Activated T-cell treated with anti-CD3 and anti-CD28 coated beads, Interleukin-2, amount 50 U/mL, for 72 hours (primary cell): ENCODE measurements at regions not wholly inside any gene's neighbourhood (a gene's known extent, or its start where the extent isn't known, plus 50 kb on each side); places are given as distances from the start of the nearest gene placed in this dataset.

Experiments used
- ATAC-seq, 2 donors: fragments of 150-1000 bp; cut with Tn5 transposase; replicated peaks in 1 of 2; 2 replicates each; pipeline ENCODE4 v1.10.0; 2021; ENCODE audit warnings: moderate library complexity in 2 of 2, mild to moderate bottlenecking in 1 of 2
- DNase-seq, 2 donors: peaks; one replicate each; pipeline ENCODE4 v3.0.0; 2021 to 2022; ENCODE audit warnings: mixed read lengths in 1 of 2
- H3K27ac Mint-ChIP-seq: one replicate; pipeline ENCODE4 v1.8.0; 2022; ENCODE audit warnings: mild to moderate bottlenecking, moderate library complexity, mixed read lengths
- H3K27me3 Mint-ChIP-seq: one replicate; pipeline ENCODE4 v1.8.0; 2022; ENCODE audit warnings: low read depth, mixed read lengths
- H3K36me3 Mint-ChIP-seq, 2 donors: one replicate each; pipeline ENCODE4 v1.8.0; 2022; ENCODE audit warnings: mixed read lengths in 2 of 2, mild to moderate bottlenecking in 1 of 2; ENCODE audit not compliant: insufficient read depth in 2 of 2
- H3K4me1 Mint-ChIP-seq: one replicate; pipeline ENCODE4 v1.8.0; 2022; ENCODE audit warnings: low read depth, mixed read lengths
- H3K4me3 Mint-ChIP-seq, 2 donors: one replicate each; pipeline ENCODE4 v1.8.0; 2022; ENCODE audit warnings: mild to moderate bottlenecking in 2 of 2, mixed read lengths in 2 of 2, moderate library complexity in 2 of 2
- H3K9me3 Mint-ChIP-seq, 2 donors: one replicate each; pipeline ENCODE4 v1.8.0; 2022; ENCODE audit warnings: mixed read lengths in 2 of 2

- Mint-ChIP-seq H3K9me3 (peaks cover 10 to 13% of the 10 kb centered on the region in 2 donors), H3K27ac (no peak overlapping the region), H3K27me3 (no peaks in the 10 kb centered on the region), H3K4me1 (no peaks in the 10 kb centered on the region), H3K36me3 (peaks cover 0 to 2% of the 10 kb centered on the region in 2 donors), H3K4me3 (no peak overlapping the region)
- DNase-seq (no peak), ATAC-seq (no peak)
Observed at GRCh38 chr13:47461816-47462215, 539.3 kb downstream of the SUCLA2 start.

GRCh38 chr13:47459512-47459911 lies 541.6 kb downstream of the SUCLA2 start:
- no peaks in the 10 kb centered on the region for H3K27me3 Mint-ChIP-seq
- H3K4me3 Mint-ChIP-seq = no peak overlapping the region
- H3K9me3 Mint-ChIP-seq = peaks cover 4% of the 10 kb centered on the region in 2 donors
- no peaks in the 10 kb centered on the region for H3K4me1 Mint-ChIP-seq
- ATAC-seq = no peak
- H3K27ac Mint-ChIP-seq = no peak overlapping the region
- H3K36me3 Mint-ChIP-seq = no peaks in the 10 kb centered on the region
- no peak for DNase-seq

DNA sequence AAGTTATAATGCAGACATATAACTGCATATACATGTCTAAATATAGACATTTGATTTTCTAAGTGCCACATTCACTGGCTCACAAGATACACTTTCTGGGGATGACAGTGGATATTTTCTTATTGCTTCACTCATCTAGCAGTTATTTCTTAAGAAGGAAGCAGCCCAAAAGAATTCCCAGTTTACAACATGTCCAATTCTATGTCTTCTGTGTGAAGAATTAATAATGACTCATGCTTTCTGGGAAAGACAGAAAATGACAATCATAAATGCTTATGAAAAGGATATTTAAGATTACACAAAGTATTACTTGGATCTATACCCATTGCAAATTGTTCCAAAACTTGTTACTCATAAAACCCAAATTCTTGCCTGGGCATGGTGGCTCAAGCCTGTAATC lies 543.4 kb downstream of the SUCLA2 start:
- no peaks in the 10 kb centered on the region for H3K4me1 Mint-ChIP-seq
- H3K9me3 Mint-ChIP-seq = no peaks in the 10 kb centered on the region
- H3K4me3 Mint-ChIP-seq = no peak overlapping the region
- no peak overlapping the region for H3K27ac Mint-ChIP-seq
- no peak for ATAC-seq
- no peaks in the 10 kb centered on the region for H3K27me3 Mint-ChIP-seq
- no peak for DNase-seq
- no peaks in the 10 kb centered on the region for H3K36me3 Mint-ChIP-seq

DNA sequence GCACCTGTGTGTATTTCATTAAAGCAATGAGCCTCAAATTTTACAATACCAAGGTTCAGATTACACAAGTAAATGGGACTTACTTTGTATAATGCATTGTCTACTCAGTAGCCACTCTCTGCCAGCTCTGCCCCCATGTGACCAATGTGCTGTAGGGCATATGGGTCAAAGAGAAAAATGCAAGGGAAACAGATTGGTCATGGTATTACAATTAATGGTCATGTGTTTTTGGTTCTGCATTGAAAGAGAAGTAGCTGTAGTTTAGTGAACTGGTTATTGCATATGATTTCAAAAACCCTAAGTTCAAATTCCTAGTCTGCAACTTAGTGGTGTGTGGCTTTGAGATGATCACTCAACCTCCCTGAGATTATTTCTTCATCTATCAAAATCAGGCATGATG lies 545.4 kb downstream of the SUCLA2 start:
- Mint-ChIP-seq H3K27me3 (no peaks in the 10 kb centered on the region), H3K36me3 (no peaks in the 10 kb centered on the region), H3K27ac (no peak overlapping the region), H3K4me1 (no peaks in the 10 kb centered on the region), H3K9me3 (peaks cover 2 to 3% of the 10 kb centered on the region in 2 donors), H3K4me3 (no peak overlapping the region)
- DNase-seq = no peak
- no peak for ATAC-seq

DNA sequence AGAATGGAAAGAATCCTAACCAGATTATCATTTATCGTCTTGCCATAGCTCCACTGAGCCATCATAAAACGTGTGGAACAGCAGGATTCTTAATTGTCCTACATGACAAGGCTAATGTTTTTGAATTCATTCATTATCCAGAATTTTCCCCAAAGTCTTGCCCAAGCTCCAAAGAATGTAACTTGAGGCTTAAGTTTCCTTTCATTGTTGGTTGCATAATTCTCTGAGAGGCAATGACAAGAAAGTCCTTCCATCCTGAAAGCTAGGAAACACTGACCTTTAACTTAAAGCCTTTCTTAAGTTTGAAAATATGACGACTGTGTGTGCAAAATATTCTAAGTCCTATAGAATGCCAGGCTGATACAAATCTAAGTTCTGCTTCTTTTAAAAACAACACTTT lies 546.1 kb downstream of the SUCLA2 start:
- no peaks in the 10 kb centered on the region for H3K36me3 Mint-ChIP-seq
- no peak overlapping the region for H3K27ac Mint-ChIP-seq
- H3K27me3 Mint-ChIP-seq = no peaks in the 10 kb centered on the region
- no peak overlapping the region for H3K4me3 Mint-ChIP-seq
- peaks cover 2 to 3% of the 10 kb centered on the region in 2 donors for H3K9me3 Mint-ChIP-seq
- ATAC-seq (no peak), DNase-seq (no peak)
- no peaks in the 10 kb centered on the region for H3K4me1 Mint-ChIP-seq

- no peaks in the 10 kb centered on the region for H3K9me3 Mint-ChIP-seq
- no peaks in the 10 kb centered on the region for H3K4me1 Mint-ChIP-seq
- H3K27me3 Mint-ChIP-seq = no peaks in the 10 kb centered on the region
- DNase-seq (no peak), ATAC-seq (no peak)
- no peak overlapping the region for H3K4me3 Mint-ChIP-seq
- H3K27ac Mint-ChIP-seq = no peak overlapping the region
- peaks cover 0 to 2% of the 10 kb centered on the region in 2 donors for H3K36me3 Mint-ChIP-seq
Observed at GRCh38 chr13:47437406-47437805, 540.6 kb upstream of the HTR2A start.

DNA sequence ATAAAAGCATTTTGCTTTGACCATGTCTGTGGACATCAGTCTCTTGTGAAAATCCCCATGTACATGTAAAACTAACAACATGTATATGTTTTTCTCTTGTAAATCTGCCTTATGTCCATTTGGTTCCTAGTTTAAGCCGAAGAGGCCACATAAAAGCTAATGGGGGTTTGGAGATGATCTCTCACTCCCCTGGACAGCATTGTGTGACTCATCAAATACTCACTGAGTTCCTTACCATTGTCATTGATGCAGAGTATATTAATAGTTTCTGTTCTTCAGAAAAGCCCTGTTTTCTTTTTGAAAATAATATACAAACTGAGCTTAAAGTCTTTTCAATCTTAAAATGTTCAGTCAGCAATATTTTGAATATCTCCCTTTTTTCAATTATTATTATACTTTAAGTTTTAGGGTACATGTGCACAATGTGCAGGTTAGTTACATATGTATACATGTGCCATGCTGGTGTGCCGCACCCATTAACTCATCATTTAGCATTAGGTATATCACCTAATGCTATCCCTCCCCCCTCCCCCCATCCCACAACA lies 536.7 kb upstream of the HTR2A start:
- ATAC-seq (no peak), DNase-seq (no peak)
- H3K4me3 Mint-ChIP-seq = no peak overlapping the region
- H3K36me3 Mint-ChIP-seq = peaks cover 0 to 2% of the 10 kb centered on the region in 2 donors
- H3K27me3 Mint-ChIP-seq = no peaks in the 10 kb centered on the region
- no peaks in the 10 kb centered on the region for H3K9me3 Mint-ChIP-seq
- no peak overlapping the region for H3K27ac Mint-ChIP-seq
- no peaks in the 10 kb centered on the region for H3K4me1 Mint-ChIP-seq

- Mint-ChIP-seq H3K4me3 (no peak overlapping the region), H3K27ac (no peak overlapping the region), H3K27me3 (no peaks in the 10 kb centered on the region), H3K36me3 (no peaks in the 10 kb centered on the region), H3K4me1 (no peaks in the 10 kb centered on the region), H3K9me3 (peaks cover 0 to 1% of the 10 kb centered on the region in 2 donors)
- no peak for ATAC-seq
- DNase-seq = no peak
Observed at GRCh38 chr13:47426126-47426849, 529.4 kb upstream of the HTR2A start.

DNA sequence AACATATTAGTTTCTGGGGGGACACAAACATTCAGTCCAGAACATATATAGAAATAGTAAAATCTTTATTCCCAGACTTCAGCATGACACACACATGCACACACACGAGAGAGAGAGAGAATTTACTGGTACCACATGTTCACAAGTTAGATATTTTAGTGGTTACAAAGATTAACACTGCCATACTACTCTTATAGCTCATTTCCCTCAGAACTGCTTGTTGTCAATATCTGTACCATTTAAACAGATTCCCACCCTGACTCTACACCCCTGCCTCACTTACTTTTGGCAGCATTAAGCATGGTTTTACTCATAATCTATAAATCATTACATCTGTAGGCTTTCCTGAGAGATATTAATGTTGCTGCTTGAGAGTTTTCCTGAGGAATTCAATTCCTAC lies 524.7 kb upstream of the HTR2A start:
- no peak for ATAC-seq
- H3K27ac Mint-ChIP-seq = no peak overlapping the region
- H3K27me3 Mint-ChIP-seq = no peaks in the 10 kb centered on the region
- H3K9me3 Mint-ChIP-seq = peaks cover 0 to 1% of the 10 kb centered on the region in 2 donors
- H3K36me3 Mint-ChIP-seq = no peaks in the 10 kb centered on the region
- H3K4me3 Mint-ChIP-seq = no peak overlapping the region
- no peak for DNase-seq
- H3K4me1 Mint-ChIP-seq = no peaks in the 10 kb centered on the region

DNA sequence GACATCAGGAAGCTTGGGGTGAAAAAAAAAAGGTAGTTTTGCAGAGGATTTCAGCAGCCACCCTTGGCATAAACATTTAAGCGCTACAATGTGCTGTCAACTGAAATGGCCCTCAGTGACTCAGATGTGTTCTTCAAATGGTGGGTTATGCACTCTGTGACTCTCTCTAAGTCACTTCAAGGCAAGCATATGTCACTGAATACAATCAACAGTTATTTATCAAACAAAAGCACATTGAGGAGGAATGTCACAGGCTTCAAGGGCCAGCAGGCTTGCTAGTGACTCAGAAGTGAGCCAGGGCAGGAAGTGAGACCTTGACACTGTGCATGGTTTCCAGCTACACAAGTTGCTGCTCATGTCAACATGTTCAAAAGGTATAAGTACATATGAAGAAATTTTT lies 523.7 kb upstream of the HTR2A start:
- no peaks in the 10 kb centered on the region for H3K36me3 Mint-ChIP-seq

GRCh38 chr13:47420020-47420419 lies 523.2 kb upstream of the HTR2A start:
- no peak for ATAC-seq
- no peak overlapping the region for H3K4me3 Mint-ChIP-seq
- no peaks in the 10 kb centered on the region for H3K4me1 Mint-ChIP-seq
- peaks cover 0 to 1% of the 10 kb centered on the region in 2 donors for H3K9me3 Mint-ChIP-seq
- no peaks in the 10 kb centered on the region for H3K36me3 Mint-ChIP-seq
- no peaks in the 10 kb centered on the region for H3K27me3 Mint-ChIP-seq
- H3K27ac Mint-ChIP-seq = no peak overlapping the region
- no peak for DNase-seq

More for the DNA sequence above, 523.7 kb upstream of the HTR2A start:
- ATAC-seq (no peak), DNase-seq (no peak)
- Mint-ChIP-seq H3K9me3 (peaks cover 0 to 1% of the 10 kb centered on the region in 2 donors), H3K27ac (no peak overlapping the region), H3K4me3 (no peak overlapping the region), H3K4me1 (no peaks in the 10 kb centered on the region), H3K27me3 (no peaks in the 10 kb centered on the region)

DNA sequence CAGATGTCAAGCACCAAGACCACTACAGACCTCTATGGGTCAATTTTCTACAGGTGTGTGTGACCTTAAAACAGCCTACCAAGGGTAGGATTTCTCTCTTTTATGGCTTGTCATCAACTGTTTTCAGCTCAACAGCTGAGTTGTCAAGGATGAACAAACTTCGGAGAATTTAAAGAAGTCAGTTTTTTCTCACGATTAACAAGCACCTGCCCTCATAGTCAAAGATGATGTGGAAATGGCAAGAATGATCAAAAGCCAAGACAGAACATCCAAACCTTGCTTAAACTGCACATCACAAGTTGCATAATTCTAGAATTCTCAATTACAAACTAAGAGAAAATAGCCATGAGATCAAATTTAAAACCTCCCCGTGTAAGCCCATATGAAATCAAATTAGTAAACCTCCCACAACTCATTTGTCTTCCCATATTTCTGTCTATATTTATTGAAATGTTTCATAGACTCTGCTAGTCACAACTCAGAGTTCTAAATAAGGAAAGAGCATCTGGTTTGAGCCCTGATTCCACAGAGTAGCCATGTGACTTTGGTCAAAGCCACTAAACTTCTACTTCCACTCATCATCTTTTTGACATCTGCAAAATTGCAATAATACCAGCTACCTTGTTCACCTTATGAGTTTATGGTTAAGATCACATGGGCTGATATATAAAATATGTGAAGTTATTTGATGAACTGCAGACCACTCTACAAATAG lies 521.5 kb upstream of the HTR2A start:
- H3K36me3 Mint-ChIP-seq = no peaks in the 10 kb centered on the region
- H3K9me3 Mint-ChIP-seq = peaks cover 0 to 1% of the 10 kb centered on the region in 2 donors
- no peak overlapping the region for H3K27ac Mint-ChIP-seq
- no peak for ATAC-seq
- no peaks in the 10 kb centered on the region for H3K27me3 Mint-ChIP-seq
- H3K4me3 Mint-ChIP-seq = no peak overlapping the region
- no peak for DNase-seq
- no peaks in the 10 kb centered on the region for H3K4me1 Mint-ChIP-seq

GRCh38 chr13:47417485-47417884 lies 520.6 kb upstream of the HTR2A start:
- DNase-seq (no peak), ATAC-seq (no peak)
- H3K36me3 Mint-ChIP-seq = no peaks in the 10 kb centered on the region
- H3K27me3 Mint-ChIP-seq = no peaks in the 10 kb centered on the region
- H3K4me3 Mint-ChIP-seq = no peak overlapping the region
- H3K27ac Mint-ChIP-seq = no peak overlapping the region
- peaks cover 0 to 1% of the 10 kb centered on the region in 2 donors for H3K9me3 Mint-ChIP-seq
- H3K4me1 Mint-ChIP-seq = no peaks in the 10 kb centered on the region
